Stimulated activated CD8-positive, alpha-beta memory T cell treated with anti-CD3 and anti-CD28 coated beads, Interleukin-7, amount 100 ng/mL, for 24 hours (primary cell): ENCODE measurements at regions not wholly inside any gene's neighbourhood (a gene's known extent, or its start where the extent isn't known, plus 50 kb on each side); places are given as distances from the start of the nearest gene placed in this dataset.

Source experiments
- DNase-seq: peaks from one replicate; pipeline ENCODE4 v3.0.0-alpha.2; 2020; ENCODE audit warnings: low read depth

GRCh38 chr12:91999823-92000222 lies 145.8 kb downstream of the BTG1 start:
- DNase-seq = no peak

GRCh38 chr12:91998316-91998715 lies 147.3 kb downstream of the BTG1 start:
- no peak for DNase-seq

GRCh38 chr12:91994208-91994797 lies 151.3 kb downstream of the BTG1 start:
- DNase-seq = no peak

- no peak for DNase-seq
Measured at GRCh38 chr12:91993287-91994017, 152.2 kb downstream of the BTG1 start.

- no peak for DNase-seq
Measured at GRCh38 chr12:91991399-91992187, 154.1 kb downstream of the BTG1 start.

- no peak for DNase-seq
Measured at GRCh38 chr12:91990525-91990924, 155.1 kb downstream of the BTG1 start.

- no peak for DNase-seq
Measured at GRCh38 chr12:91989143-91989542, 156.5 kb downstream of the BTG1 start.

- DNase-seq = no peak
Measured at GRCh38 chr12:91988086-91988923, 157.3 kb downstream of the BTG1 start.

- no peak for DNase-seq
Measured at GRCh38 chr12:91986084-91986483, 159.6 kb downstream of the BTG1 start.

GRCh38 chr12:91985002-91985787 lies 160.5 kb downstream of the BTG1 start:
- DNase-seq = no peak

- DNase-seq = no peak
Measured at GRCh38 chr12:91984556-91984955, 161.1 kb downstream of the BTG1 start.

GRCh38 chr12:91983935-91984334 lies 161.7 kb downstream of the BTG1 start:
- no peak for DNase-seq

GRCh38 chr12:91982946-91983345 lies 162.7 kb downstream of the BTG1 start:
- no peak for DNase-seq

GRCh38 chr12:91980389-91980821 lies 165.2 kb downstream of the BTG1 start:
- no peak for DNase-seq

- no peak for DNase-seq
Measured at GRCh38 chr12:91978143-91978542, 167.5 kb downstream of the BTG1 start.

- DNase-seq = no peak
Measured at GRCh38 chr12:91975891-91976290, 169.8 kb downstream of the BTG1 start.

- DNase-seq = no peak
Measured at GRCh38 chr12:91974541-91975085, 171.0 kb downstream of the BTG1 start.

GRCh38 chr12:91973813-91974212 lies 171.8 kb downstream of the BTG1 start:
- DNase-seq = no peak

GRCh38 chr12:91972896-91973295 lies 172.8 kb downstream of the BTG1 start:
- DNase-seq = no peak

GRCh38 chr12:91968777-91969171 lies 176.9 kb downstream of the BTG1 start:
- no peak for DNase-seq
